NCI-H146 (cell line): ENCODE measurements at regions not wholly inside any gene's neighbourhood (a gene's known extent, or its start where the extent isn't known, plus 50 kb on each side); places are given as distances from the start of the nearest gene placed in this dataset.

Source experiments
- DNase-seq: peaks from one replicate; lab custom pipeline; 2025; lab: John Stamatoyannopoulos, UW

DNA sequence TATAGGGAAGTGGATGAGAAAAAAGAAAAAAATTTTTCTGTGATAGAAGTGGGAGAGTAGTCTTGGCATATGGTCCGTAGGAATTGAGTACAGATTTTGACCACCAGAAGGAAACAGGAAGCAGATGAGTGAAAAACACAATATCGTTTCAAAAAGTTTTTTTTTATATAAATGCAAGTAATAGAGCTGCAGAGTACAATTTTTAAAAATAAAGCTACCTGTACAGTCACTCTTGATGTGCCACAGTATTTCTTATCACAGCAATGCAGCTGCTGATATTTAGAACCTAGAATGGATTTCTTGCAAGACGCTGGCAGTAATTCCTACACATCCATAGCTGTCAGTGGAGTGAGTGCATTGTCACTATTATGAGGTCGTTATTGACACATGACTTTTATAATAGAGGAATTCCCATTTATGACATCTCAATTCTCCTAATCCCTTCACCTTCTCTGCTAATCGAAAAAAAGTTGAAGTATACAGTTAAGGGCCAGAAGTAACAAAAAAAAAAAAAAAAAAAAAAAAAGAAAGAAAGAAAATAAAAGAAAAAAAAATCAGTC is 477.7 kb downstream of the TAF11L14 start:
- no peak for DNase-seq

DNA sequence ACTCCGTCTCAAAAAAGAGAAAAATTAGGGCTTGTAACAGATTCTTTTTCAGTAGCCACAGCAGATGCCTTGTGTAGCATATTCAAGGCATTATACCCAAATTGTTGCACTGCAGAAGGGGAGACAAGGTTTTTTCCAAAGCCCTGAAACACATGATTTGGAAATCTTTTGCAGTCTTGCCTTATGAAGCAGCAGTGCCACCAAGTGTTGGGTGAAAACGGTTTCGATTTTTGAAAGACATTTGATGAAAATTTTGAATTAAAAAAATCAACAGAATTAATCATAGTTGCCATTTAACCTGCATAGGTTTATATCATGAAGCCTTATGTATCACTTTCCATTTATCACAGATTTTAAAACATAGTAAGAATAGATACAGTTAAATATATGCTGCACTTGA is 479.5 kb downstream of the TAF11L14 start:
- peak; percentile 39 for DNase-seq

DNA sequence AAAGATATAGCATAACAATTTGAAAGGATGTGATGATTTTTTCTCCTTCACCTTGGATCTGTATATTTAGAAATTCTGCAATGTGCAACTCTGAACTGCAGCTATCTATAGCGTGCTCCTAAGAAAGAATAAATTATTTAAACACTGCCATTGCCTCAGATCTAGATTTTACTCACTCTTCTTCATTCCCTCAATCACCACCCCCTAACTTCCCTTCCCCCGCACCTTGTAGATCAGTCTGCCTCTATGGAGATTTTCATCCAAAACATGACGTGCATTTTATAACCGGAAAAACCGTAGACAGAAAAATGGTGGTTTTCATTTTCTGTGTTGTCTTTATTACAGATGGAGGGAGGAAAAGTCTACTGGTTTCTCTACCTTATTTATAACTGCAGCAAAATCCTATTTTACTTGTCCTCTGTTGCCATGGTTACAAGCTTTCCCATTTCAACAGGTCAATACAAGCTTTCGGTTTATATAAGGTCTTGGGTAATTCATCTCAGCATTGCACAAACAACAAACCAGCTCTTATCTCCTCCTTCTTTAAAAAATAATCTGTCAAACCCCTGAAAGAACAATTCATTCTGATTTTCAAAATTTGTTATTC is 480.0 kb downstream of the TAF11L14 start:
- peak; percentile 1 for DNase-seq

DNA sequence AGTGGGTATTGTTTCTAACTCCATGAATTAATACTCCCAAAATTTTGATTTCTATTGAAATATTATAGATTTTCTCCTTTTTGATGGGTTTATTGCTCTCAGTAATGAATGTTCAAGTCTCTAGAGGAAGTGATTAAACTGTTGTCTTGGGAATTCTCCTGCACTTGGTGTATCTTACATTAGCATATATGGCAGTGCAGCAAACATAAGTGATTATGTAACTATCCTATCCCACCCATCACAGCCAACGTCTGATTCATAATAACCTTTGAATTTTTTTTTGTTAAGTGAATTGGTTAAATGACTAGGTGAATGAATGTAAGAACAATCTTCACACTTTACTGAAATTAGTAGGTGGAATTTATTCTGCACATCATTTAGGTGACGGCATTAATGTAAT is 483.7 kb downstream of the TAF11L14 start:
- no peak for DNase-seq

DNA sequence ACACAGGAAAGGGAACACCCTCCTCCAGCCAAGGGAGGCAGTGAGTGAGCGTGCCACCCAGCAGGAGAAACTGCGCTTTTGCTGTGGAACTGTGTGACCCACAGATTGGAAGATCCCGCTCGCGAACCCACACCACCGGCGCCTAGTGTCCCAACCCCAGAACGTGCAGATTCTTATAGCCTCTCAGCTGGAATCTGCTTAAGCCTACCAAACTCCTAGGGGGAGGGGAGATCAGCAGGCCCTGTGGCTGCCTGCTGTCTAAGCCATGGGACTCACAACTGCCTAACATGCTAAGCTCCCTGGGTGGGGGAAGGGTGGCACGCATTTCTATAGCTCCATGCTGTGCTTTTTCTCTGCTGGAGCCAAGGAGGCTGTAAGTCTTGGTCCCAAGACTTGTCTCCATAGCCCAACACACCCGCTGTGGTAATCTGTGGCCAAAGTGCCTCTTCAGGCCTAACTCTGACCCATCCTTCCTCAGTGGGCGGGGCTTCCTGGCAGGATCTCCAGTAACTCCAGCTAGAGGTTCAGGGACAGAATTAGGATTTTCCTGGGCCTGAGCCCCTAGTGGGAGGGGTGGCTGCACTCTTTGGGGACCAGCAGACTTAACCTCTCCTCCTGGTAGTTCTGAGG is 485.0 kb downstream of the TAF11L14 start:
- no peak for DNase-seq

DNA sequence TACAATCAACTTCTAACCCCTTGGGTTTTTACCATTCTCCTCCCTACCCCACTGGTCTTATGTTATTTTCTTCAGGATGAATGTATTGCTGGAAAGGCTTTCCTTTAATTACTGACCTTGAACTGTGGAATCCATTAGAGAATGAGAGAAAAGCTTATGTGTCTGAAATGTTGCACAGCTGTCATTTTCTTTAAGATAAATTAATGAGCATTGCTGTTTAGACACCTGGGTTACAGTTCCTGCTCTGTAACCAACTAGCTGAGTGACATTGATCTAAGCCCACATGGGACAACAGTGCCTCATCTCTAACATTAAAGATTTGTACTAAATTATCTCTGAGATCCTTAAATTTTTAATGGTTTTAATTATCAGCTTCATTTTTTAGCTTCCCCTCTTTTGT is 507.0 kb downstream of the TAF11L14 start:
- DNase-seq = peak; percentile 42

DNA sequence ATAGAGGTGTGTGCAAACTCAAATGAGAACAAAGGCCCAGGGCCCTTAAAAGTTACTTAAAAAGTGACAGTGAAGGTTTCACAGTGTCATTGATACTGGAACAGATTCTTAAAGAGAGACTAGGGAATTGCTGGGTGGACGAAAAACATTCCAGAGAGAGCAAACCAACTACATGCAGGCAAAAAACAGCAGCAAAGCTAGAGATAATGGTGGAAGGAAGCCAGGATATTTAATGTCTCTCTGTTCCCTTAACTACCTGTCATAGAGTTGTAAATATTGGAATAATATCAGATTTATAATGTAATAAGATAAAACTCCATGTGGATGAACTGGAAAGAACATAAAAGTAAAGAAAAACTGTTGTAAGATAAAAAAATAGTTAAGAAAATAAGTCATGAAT is 508.6 kb downstream of the TAF11L14 start:
- peak; percentile 14 for DNase-seq

DNA sequence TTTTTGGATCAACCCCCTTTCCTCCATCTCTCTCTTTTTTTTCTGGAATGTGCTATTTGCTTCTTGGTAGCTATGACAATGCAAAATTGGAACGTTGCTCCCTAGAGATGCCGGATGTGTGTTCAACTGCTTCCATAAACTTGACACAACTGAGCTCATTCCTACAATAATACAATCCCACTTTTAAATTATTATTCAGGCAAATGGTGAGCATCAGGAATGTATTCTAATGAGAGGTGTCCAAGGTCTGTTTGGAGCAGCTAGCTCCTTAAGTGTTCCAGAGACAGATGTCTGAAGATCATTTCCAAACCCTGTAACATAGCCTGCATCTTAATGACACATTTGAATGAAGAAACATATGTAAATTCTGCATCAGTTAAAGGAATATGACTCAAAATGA is 518.4 kb downstream of the TAF11L14 start:
- DNase-seq = no peak

DNA sequence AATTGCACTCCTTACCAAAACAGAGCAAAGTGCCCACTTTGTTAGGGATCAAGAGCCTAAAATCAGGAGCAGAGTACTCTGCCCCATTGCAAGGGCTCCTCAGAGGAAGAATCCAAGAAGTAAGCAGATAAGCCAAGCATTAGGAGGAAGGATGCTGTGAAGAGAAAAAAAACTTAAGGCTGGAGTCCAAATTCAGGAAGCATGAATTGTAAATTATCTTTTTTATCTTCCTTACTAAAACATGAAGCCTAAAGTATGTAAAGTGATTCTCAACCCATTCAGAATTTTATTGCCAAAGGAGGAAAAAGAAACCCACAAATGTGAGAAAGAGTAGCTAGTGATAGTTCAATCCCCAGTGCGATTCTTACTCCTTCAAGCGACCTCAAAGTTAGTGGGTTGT is 523.9 kb downstream of the TAF11L14 start:
- no peak for DNase-seq

DNA sequence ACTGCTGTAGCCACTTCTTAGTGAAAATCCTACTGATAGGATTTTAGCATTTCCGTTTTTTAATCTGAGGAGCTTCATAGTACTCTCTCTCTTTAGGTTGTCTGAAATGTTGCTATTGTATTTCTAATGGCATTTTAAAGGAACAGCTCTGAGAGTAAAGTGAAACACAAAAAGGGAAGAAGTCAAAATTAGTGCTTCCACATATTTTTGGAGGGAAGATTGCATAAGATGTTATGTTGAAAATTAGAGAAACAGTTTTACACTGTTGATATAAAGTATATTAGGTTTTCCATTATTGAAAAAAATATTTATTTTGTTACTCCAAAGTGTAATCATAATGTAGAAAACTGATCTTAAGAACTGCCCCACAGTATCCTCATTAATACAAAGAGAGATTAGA is 525.1 kb downstream of the TAF11L14 start:
- DNase-seq = no peak

DNA sequence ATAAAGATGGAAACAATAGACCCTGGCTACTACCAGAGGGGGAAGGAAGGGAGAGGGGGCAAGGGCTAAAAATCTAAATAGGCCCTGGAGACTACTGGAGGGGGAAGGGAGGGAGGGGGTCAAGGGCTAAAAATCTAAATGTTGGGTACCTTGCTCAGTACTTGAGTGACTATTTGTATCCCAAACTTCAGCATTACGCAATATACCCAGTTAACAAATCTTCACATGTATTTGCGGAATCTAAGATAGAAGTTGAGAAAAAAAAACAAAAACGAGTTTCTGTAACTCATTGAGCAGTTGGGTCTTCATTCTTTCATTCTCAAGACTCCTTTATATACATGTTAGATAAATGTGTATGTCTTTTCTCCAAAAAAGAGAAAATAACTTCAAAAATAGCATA is 537.4 kb downstream of the TAF11L14 start:
- DNase-seq = no peak

DNA sequence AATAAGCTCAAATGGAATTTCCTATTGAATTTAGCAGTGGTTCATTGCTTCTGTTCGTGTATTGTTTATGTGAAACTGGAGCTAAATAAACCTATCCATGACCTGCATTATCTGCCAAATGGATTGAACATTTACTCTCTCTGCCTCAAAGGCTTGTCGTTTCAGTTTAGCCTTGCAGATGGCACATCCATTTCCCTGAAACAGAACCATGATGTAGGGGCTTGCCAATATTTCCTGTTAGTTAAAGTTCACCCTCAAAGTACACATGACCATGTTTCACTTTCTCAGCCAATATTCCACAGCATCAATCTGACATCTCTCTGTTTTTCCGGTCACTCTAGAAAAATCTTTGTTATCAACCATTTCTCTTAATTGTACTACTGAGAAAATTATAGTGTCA is 545.3 kb downstream of the TAF11L14 start:
- no peak for DNase-seq

DNA sequence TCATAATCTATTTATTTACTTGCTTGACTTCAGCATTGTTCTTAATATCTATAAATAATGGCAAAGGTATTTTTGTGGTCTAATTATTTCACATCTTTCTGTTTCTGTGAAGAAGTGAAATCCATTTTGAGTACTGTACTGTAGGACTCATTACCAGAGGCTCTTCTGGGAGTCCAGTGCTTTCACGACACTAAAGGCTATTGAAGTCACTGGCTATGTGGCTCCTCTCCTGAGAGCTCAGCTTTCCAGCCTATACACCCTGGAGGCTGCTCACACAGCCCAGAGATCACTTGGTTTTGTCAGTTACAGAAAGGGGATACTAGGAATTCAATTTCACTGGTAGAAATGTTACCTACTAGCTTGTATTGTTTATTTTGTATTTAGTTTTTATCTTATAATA is 547.3 kb downstream of the TAF11L14 start:
- DNase-seq = no peak

DNA sequence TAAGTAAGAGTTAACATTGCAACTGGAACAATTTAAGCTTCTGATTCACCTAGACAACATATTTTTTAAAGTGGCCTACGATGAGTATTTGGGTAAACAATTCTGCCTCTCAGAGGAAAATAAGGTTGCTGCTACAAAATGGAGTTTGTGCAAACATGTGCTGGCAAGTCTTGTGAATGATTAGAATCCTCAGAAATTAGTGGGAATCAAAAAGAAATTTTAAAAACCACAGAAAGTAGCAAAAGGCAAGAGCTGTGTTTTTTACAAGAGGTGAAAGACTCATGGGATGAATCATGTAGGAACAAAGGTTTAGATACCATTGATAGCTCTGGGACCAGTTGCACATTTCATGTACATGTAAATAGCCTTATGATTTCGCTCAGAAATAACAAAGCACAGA is 561.6 kb downstream of the TAF11L14 start:
- no peak for DNase-seq

DNA sequence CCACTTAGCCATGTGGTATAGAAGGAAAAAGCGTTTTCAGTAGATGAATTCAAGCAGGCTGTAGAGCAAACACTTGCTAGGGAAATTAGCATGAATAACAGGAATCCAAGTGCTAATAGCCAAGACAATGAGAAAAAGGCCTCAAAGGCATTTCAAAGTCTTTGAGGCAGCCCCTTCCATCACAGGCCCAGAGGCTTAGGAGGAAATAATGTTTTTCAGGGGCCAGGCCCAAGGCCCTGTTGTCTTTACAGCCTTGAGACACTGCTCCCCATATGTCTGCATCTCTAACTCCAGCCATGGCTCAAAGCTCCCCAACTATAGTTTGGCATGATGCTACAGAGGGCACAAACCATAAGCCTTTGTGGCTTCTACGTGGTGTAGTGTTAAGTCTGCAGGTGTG is 563.5 kb downstream of the TAF11L14 start:
- no peak for DNase-seq

DNA sequence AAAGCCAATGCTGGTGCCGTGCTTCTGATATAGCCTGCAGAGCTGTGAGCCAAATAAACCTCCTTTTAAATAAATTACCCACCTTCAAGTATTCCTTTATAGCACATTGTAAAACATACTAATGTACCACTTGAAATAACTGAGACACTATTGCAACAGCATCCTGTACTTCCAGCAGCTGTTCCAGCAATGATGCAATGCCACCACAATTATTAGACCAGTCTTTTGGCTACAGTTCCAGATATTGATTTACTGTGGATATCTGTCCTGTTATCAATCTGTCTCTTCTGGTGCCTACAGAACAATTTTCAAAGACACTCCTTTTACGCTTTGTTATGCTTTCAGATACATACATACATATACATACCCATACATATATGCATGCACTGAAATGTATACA is 567.9 kb downstream of the TAF11L14 start:
- no peak for DNase-seq

DNA sequence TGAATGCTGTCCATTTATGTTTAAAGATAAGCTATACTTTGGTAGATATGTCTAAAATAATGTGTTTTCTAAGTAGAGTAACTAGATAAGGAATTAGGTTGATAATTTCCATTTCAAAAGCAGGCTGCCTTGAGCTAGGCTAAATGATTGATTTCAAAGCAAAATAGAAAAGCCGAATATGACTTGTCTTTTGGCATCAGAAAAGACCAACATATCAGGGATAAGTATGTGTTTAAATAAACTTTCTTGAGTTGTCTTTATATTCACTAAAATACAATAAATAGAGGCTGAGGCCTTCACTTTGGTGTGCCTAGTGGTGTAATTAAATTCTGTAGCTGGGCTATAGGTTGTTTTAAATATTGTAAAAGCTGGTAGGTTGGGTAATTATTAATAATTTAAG is 569.0 kb downstream of the TAF11L14 start:
- no peak for DNase-seq

DNA sequence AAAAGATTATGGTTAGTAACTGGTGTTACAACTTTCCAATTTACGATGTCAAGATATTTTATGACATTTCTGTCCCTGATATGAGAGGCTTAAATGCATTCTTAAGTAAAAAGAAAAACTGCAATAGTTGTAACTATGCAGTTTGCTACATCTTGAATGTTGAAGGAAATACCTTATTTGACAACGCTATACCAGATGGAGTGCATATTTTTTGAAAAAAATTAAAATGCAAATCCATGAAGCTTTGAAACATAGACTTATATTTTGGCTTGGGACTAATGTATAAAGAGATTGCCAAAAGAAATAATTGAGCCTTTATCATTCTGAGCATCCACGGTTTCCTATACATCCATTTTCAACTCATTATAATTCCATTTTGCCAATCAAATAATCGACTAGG is 579.4 kb downstream of the TAF11L14 start:
- no peak for DNase-seq

DNA sequence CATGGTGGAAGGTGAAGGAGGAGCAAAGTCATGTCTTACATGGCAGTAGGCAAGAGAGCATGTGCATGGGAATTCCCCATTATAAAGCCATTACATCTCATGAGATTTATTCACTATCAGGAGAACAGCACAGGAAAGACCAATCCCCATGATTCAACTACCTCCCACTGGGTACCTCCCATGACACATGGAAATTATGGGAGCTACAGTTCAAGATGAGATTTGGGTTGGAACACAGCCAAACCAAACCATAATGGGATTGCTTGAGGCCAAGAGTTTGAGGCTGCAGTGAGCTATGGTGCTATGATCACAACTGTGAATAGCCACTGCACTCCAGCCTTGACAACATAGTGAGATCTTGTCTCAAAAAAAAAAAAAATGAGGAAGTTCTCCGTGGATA is 581.8 kb downstream of the TAF11L14 start:
- DNase-seq = no peak

DNA sequence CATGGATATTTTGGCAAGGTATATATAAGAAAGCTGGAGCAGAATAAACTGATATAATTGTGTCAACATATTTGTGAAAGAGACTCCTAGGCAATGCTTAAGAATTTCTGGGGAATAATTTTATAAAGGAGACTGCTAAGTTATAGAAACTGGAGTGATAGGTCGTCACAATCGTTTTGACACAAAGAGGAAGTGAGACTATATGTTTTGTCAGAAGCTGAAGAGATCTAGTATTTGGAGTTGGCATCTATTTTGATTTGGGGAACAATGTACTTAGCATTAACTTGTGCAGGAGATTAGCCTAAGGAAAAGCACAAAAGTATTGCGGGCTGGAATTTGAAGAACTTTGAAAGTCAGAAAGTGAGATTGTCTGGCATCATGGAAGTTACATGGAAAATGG is 582.5 kb downstream of the TAF11L14 start:
- DNase-seq = no peak

DNA sequence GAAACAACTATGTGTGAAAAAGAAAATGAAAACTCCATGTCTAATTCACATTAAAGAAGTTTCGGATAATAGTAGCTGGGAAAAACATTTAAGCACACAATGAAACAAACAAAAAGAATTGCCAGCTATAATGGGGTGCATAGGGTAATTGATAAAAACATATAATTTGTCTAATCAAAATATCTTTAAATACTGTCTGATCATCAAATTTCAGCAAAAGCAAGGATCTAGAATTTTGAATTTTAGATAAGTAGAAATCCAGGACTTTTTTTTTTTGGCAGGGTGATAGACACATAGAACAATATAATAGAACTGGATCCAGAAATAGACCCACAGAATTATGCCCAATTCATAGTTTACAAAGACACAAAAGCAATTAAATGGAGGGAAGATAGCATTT is 585.0 kb downstream of the TAF11L14 start:
- DNase-seq = no peak

DNA sequence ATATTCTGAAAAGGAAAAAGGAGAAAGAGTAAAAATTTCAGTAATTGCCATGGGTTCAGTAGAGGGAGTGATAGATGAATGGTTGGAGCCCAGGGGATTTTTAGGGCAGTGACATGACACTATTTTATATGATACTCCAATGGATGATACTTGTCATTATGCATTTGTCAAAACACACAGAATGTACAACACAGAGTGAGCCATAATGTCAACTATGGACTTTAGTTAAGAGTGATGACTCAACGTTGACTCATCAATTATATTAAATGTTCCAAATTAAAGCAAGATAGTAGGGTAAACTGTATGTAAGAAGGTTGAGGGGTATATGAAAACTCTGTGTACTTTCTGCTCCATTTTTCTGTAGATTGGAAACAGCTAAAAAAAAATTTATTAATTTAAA is 586.4 kb downstream of the TAF11L14 start:
- peak; percentile 9 for DNase-seq

DNA sequence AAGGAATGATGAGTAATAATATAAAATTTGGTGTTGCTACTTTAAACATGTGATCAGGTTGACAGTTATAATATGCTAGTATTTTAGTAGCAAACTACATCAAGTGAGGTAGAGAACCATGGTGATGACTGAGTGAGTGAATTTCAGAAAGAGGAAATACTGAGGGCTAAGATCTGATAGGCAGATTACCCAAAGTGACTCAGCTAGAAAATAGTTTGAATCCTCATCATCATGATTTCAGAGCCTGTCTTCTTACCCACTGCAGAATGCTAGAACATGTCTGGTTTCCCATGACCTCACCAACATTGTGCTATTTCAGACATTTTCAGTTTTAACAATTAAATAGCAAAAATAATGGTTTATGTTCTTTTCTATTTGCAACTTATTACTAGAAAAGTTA is 602.1 kb downstream of the TAF11L14 start:
- no peak for DNase-seq

DNA sequence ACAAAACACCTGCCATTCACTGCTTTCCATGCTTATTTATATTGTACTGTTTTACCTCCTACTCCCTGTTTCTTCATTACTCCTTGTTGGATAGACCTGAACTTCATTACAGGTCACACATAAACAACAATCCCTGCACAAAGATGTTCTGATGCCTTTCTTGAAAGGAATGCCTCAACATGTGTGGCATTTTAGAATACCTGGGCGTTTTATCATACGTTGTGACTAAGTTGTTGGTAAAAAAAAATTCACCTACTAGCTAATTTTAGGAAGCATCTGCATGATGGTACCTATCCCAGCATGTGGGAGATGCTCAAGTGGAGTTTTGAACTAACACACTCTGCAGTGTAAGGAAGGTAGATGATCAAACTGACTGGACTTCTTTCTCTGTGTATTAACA is 604.1 kb downstream of the TAF11L14 start:
- DNase-seq = no peak
